ENCODE measurements at regions not wholly inside any gene's neighbourhood (a gene's known extent, or its start where the extent isn't known, plus 50 kb on each side); places are given as distances from the start of the nearest gene placed in this dataset.

GRCh38 chr13:62193919-62194318 lies 778.3 kb upstream of the PCDH20 start:
- H3K4me3 ChIP-seq, result no peak overlapping the region
- H3K27me3 ChIP-seq, result no peaks in the 10 kb centered on the region
- no peak for TF ChIP-seq POLR2AphosphoS5 (IDR thresholded peaks at IDR 0.05)
- TF ChIP-seq CTCF (IDR thresholded peaks at IDR 0.05), result no peak
- TF ChIP-seq POLR2A (IDR thresholded peaks at IDR 0.05), result no peak
- no peak for TF ChIP-seq EP300 (IDR thresholded peaks at IDR 0.05)
- H3K9me3 ChIP-seq, result no peaks in the 10 kb centered on the region
- no peaks in the 10 kb centered on the region for H3K4me1 ChIP-seq
- no peaks in the 10 kb centered on the region for H3K36me3 ChIP-seq
- 95% methylated on average over 2 of the region's 2 CpGs for WGBS
- H3K27ac ChIP-seq, result no peak overlapping the region
- no peak for DNase-seq (ENCODE audit: low spot score in 2 of 2)

GRCh38 chr13:62185631-62186255 lies 770.1 kb upstream of the PCDH20 start:
- TF ChIP-seq CTCF (IDR thresholded peaks at IDR 0.05) (no peak), POLR2A (IDR thresholded peaks at IDR 0.05) (no peak), EP300 (IDR thresholded peaks at IDR 0.05) (no peak), POLR2AphosphoS5 (IDR thresholded peaks at IDR 0.05) (no peak)
- H3K27me3 ChIP-seq, result no peaks in the 10 kb centered on the region
- no peaks in the 10 kb centered on the region for H3K36me3 ChIP-seq
- H3K9me3 ChIP-seq, result no peaks in the 10 kb centered on the region
- no peak overlapping the region for H3K4me3 ChIP-seq
- no peaks in the 10 kb centered on the region for H3K4me1 ChIP-seq
- H3K27ac ChIP-seq, result no peak overlapping the region
- no peak for DNase-seq (ENCODE audit: low spot score in 2 of 2)
- 44% methylated on average over 1 of the region's 1 CpG for WGBS

- no peak for TF ChIP-seq CTCF (IDR thresholded peaks at IDR 0.05)
- no peak for TF ChIP-seq EP300 (IDR thresholded peaks at IDR 0.05)
- no peak for TF ChIP-seq POLR2AphosphoS5 (IDR thresholded peaks at IDR 0.05)
- no peaks in the 10 kb centered on the region for H3K4me1 ChIP-seq
- H3K27ac ChIP-seq, result no peak overlapping the region
- H3K36me3 ChIP-seq, result no peaks in the 10 kb centered on the region
- H3K4me3 ChIP-seq, result no peak overlapping the region
- H3K27me3 ChIP-seq, result no peaks in the 10 kb centered on the region
- no peak for DNase-seq (ENCODE audit: low spot score in 2 of 2)
- WGBS, result 75% methylated on average over 3 of the region's 3 CpGs
- H3K9me3 ChIP-seq, result no peaks in the 10 kb centered on the region
Measured at GRCh38 chr13:62176051-62176450, 760.4 kb upstream of the PCDH20 start.

- no peak overlapping the region for H3K27ac ChIP-seq
- H3K36me3 ChIP-seq, result no peaks in the 10 kb centered on the region
- no peak for DNase-seq (ENCODE audit: low spot score in 2 of 2)
- H3K4me3 ChIP-seq, result no peak overlapping the region
- TF ChIP-seq EP300 (IDR thresholded peaks at IDR 0.05) (no peak), CTCF (IDR thresholded peaks at IDR 0.05) (no peak), POLR2AphosphoS5 (IDR thresholded peaks at IDR 0.05) (no peak), POLR2A (IDR thresholded peaks at IDR 0.05) (no peak)
- no peaks in the 10 kb centered on the region for H3K27me3 ChIP-seq
- no peaks in the 10 kb centered on the region for H3K4me1 ChIP-seq
- H3K9me3 ChIP-seq, result no peaks in the 10 kb centered on the region
Measured at GRCh38 chr13:62173958-62174357, 758.3 kb upstream of the PCDH20 start.

GRCh38 chr13:62171697-62172096 lies 756.0 kb upstream of the PCDH20 start:
- H3K4me1 ChIP-seq, result no peaks in the 10 kb centered on the region
- no peaks in the 10 kb centered on the region for H3K36me3 ChIP-seq
- H3K27me3 ChIP-seq, result no peaks in the 10 kb centered on the region
- TF ChIP-seq EP300 (IDR thresholded peaks at IDR 0.05) (no peak), CTCF (IDR thresholded peaks at IDR 0.05) (no peak), POLR2A (IDR thresholded peaks at IDR 0.05) (no peak), POLR2AphosphoS5 (IDR thresholded peaks at IDR 0.05) (no peak)
- H3K27ac ChIP-seq, result no peak overlapping the region
- DNase-seq (ENCODE audit: low spot score in 2 of 2), result no peak
- H3K4me3 ChIP-seq, result no peak overlapping the region
- H3K9me3 ChIP-seq, result no peaks in the 10 kb centered on the region
- 65% methylated on average over 2 of the region's 2 CpGs for WGBS

Measured in suprapubic skin (tissue), 4 donors.